Hepatocyte (in vitro differentiated cells): ENCODE measurements at regions not wholly inside any gene's neighbourhood (a gene's known extent, or its start where the extent isn't known, plus 50 kb on each side); places are given as distances from the start of the nearest gene placed in this dataset.

Experiments used
- DNase-seq: peaks from one replicate; pipeline ENCODE4 v3.0.0-alpha.2; 2016; ENCODE audit warnings: low spot score
- H2AFZ ChIP-seq: fragments of 200-600 bp; sonication (generic); 2 replicates; pipeline ENCODE4 v1.6.0; 2016; ENCODE audit warnings: antibody characterized with exemption, mild to moderate bottlenecking
- H3K27ac ChIP-seq: fragments of 200-600 bp; sonication (generic); 2 replicates; pipeline ENCODE4 v1.5.1; 2016; ENCODE audit warnings: mild to moderate bottlenecking
- H3K27me3 ChIP-seq: fragments of 200-600 bp; sonication (generic); 2 replicates; pipeline ENCODE4 v1.6.1; 2016
- H3K36me3 ChIP-seq: fragments of 200-600 bp; sonication (generic); replicated peaks from 2 replicates; pipeline ENCODE4 v1.5.1; 2016; ENCODE audit warnings: low read depth; ENCODE audit not compliant: insufficient read depth
- H3K4me1 ChIP-seq: fragments of 200-600 bp; sonication (generic); 2 replicates; pipeline ENCODE4 v1.5.1; 2016; ENCODE audit warnings: mild to moderate bottlenecking, moderate library complexity; ENCODE audit not compliant: insufficient read depth
- H3K4me2 ChIP-seq: fragments of 200-600 bp; sonication (generic); 2 replicates; pipeline ENCODE4 v1.6.0; 2016
- H3K4me3 ChIP-seq: fragments of 200-600 bp; sonication (generic); 2 replicates; pipeline ENCODE4 v1.5.1; 2016; ENCODE audit warnings: mild to moderate bottlenecking
- H3K79me2 ChIP-seq: fragments of 200-600 bp; sonication (generic); 2 replicates; pipeline ENCODE4 v1.6.0; 2017; ENCODE audit warnings: mild to moderate bottlenecking
- H3K9me2 ChIP-seq: fragments of 200-600 bp; sonication (generic); replicated peaks from 2 replicates; pipeline ENCODE4 v1.6.0; 2017; ENCODE audit warnings: mild to moderate bottlenecking; ENCODE audit not compliant: insufficient read depth
- H3K9me3 ChIP-seq: fragments of 200-600 bp; sonication (generic); 2 replicates; pipeline ENCODE4 v1.5.1; 2016; ENCODE audit warnings: low read depth, mild to moderate bottlenecking
- H4K20me1 ChIP-seq: fragments of 200-600 bp; sonication (generic); 2 replicates; pipeline ENCODE4 v1.6.0; 2016; ENCODE audit warnings: mild to moderate bottlenecking; ENCODE audit not compliant: insufficient read depth, poor library complexity, severe bottlenecking
- CTCF ChIP-seq: fragments of 200-600 bp; sonication (generic); IDR thresholded peaks from 2 replicates; pipeline ENCODE4 v1.5.1; 2016; ENCODE audit warnings: antibody characterized with exemption, mild to moderate bottlenecking; ENCODE audit not compliant: poor library complexity
- EZH2 ChIP-seq: fragments of 200-600 bp; sonication (generic); IDR thresholded peaks from 2 replicates; pipeline ENCODE4 v1.6.1; 2016; ENCODE audit warnings: antibody characterized with exemption, mild to moderate bottlenecking, borderline replicate concordance
- EZH2phosphoT487 ChIP-seq: fragments of 200-600 bp; sonication (generic); IDR thresholded peaks from one replicate; pipeline ENCODE4 v1.6.1; 2018; ENCODE audit warnings: antibody characterized with exemption, mild to moderate bottlenecking, low read depth, moderate library complexity; ENCODE audit not compliant: unreplicated experiment, severe bottlenecking
- WGBS: methylation state at CpG from one replicate; pipeline ENCODE4 v1.1.6; 2016; ENCODE audit warnings: low lambda C conversion rate; ENCODE audit errors: missing lambda C conversion rate; 5-methylcytosine and 5-hydroxymethylcytosine counted together

DNA sequence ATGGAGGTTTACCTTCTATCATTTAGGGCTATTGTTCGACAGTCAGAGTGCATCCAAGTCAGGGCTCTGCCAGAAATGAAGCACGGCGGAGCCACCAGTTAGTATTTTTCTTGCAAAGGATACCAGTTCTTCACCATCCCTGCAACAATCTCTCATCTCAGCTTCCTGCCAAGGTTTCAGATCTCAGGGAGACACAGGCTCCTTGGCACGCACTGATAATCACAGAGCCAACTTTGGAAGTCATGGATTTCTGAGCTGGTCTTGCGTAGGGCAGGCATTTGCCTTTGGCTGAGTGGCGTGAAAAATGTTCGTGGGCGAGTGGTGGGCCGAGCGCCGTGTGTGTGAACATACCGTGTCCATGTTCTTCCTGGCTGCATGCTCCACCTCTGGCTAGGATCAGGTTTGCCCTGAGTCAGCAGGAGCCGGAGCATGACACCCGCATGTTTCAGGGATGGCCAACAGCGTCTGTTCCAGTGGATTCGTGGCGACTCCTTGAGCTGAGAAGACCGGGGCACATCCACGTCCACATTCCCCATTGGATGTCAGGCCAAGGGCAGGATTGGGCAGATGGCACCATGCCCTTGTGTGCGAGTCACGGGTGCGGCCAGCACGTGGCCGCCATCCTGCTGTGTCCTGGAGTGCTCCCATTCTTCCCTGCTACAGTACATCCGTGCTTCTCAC is 118.5 kb upstream of the C1orf174 start:
- WGBS, result 86% methylated on average over 25 of the region's 25 CpGs
- Histone ChIP-seq H3K27me3 (no peaks in the 10 kb centered on the region), H2AFZ (no peak overlapping the region), H3K4me1 (no peaks in the 10 kb centered on the region), H3K4me3 (no peak overlapping the region), H3K79me2 (no peaks in the 10 kb centered on the region), H3K9me3 (no peaks in the 10 kb centered on the region), H3K36me3 (no peaks in the 10 kb centered on the region), H3K27ac (no peak overlapping the region), H3K9me2 (no peaks in the 10 kb centered on the region), H3K4me2 (no peak overlapping the region), H4K20me1 (no peaks in the 10 kb centered on the region)
- TF ChIP-seq EZH2phosphoT487 (no peak), CTCF (no peak), EZH2 (no peak)
- DNase-seq, result no peak

GRCh38 chr1:4019147-4019521 is 119.1 kb upstream of the C1orf174 start:
- WGBS, result 92% methylated on average over 10 of the region's 13 CpGs
- Histone ChIP-seq H3K36me3 (no peaks in the 10 kb centered on the region), H3K4me3 (no peak overlapping the region), H3K9me2 (no peaks in the 10 kb centered on the region), H2AFZ (no peak overlapping the region), H3K79me2 (no peaks in the 10 kb centered on the region), H3K4me2 (no peak overlapping the region), H3K4me1 (no peaks in the 10 kb centered on the region), H4K20me1 (no peaks in the 10 kb centered on the region), H3K9me3 (no peaks in the 10 kb centered on the region), H3K27me3 (no peaks in the 10 kb centered on the region), H3K27ac (no peak overlapping the region)
- DNase-seq, result no peak
- TF ChIP-seq CTCF (no peak), EZH2phosphoT487 (no peak), EZH2 (no peak)

GRCh38 chr1:4019606-4020331 is 119.7 kb upstream of the C1orf174 start:
- peaks cover under 1% of the 10 kb centered on the region for H3K27me3 ChIP-seq
- 88% methylated on average over 15 of the region's 15 CpGs for WGBS
- no peak overlapping the region for H2AFZ ChIP-seq
- no peaks in the 10 kb centered on the region for H3K79me2 ChIP-seq
- H3K4me1 ChIP-seq, result no peaks in the 10 kb centered on the region
- no peak overlapping the region for H3K4me2 ChIP-seq
- H3K27ac ChIP-seq, result no peak overlapping the region
- no peaks in the 10 kb centered on the region for H4K20me1 ChIP-seq
- no peaks in the 10 kb centered on the region for H3K9me2 ChIP-seq
- H3K9me3 ChIP-seq, result no peaks in the 10 kb centered on the region
- no peaks in the 10 kb centered on the region for H3K36me3 ChIP-seq
- TF ChIP-seq EZH2phosphoT487 (no peak), EZH2 (no peak), CTCF (no peak)
- DNase-seq, result no peak
- no peak overlapping the region for H3K4me3 ChIP-seq
